NCI-H748 (cell line): ENCODE measurements at regions not wholly inside any gene's neighbourhood (a gene's known extent, or its start where the extent isn't known, plus 50 kb on each side); places are given as distances from the start of the nearest gene placed in this dataset.
A peak's percentile ranks its signal among the peaks of the same experiment; 100 is the strongest.

Source experiments
- DNase-seq: peaks from one replicate; lab custom pipeline; 2025; ENCODE audit not compliant: unreplicated experiment; lab: John Stamatoyannopoulos, UW

- peak; percentile 63 for DNase-seq
Observed at GRCh38 chr2:145303536-145303935, 783.6 kb upstream of the ZEB2 start.

- DNase-seq, result no peak
Observed at GRCh38 chr2:145302886-145303285, 783.0 kb upstream of the ZEB2 start.

- no peak for DNase-seq
Observed at GRCh38 chr2:145302451-145302850, 782.5 kb upstream of the ZEB2 start.

- no peak for DNase-seq
Observed at GRCh38 chr2:145299368-145299767, 779.4 kb upstream of the ZEB2 start.

- no peak for DNase-seq
Observed at GRCh38 chr2:145292166-145292565, 772.2 kb upstream of the ZEB2 start.

- no peak for DNase-seq
Observed at GRCh38 chr2:145290986-145291385, 771.1 kb upstream of the ZEB2 start.

GRCh38 chr2:145289946-145290345 lies 770.0 kb upstream of the ZEB2 start:
- no peak for DNase-seq

GRCh38 chr2:145288650-145289496 lies 769.0 kb upstream of the ZEB2 start:
- DNase-seq, result no peak

GRCh38 chr2:145287736-145288135 lies 767.8 kb upstream of the ZEB2 start:
- DNase-seq, result no peak

GRCh38 chr2:145286716-145287275 lies 766.9 kb upstream of the ZEB2 start:
- no peak for DNase-seq

- no peak for DNase-seq
Observed at GRCh38 chr2:145284551-145284950, 764.6 kb upstream of the ZEB2 start.

GRCh38 chr2:145283131-145283530 lies 763.2 kb upstream of the ZEB2 start:
- no peak for DNase-seq

GRCh38 chr2:145277922-145278321 lies 758.0 kb upstream of the ZEB2 start:
- DNase-seq, result no peak

GRCh38 chr2:145273840-145274239 lies 753.9 kb upstream of the ZEB2 start:
- no peak for DNase-seq

GRCh38 chr2:145268931-145269330 lies 749.0 kb upstream of the ZEB2 start:
- no peak for DNase-seq

- DNase-seq, result no peak
Observed at GRCh38 chr2:145267451-145267850, 747.5 kb upstream of the ZEB2 start.

- no peak for DNase-seq
Observed at GRCh38 chr2:145265244-145265643, 745.3 kb upstream of the ZEB2 start.

- DNase-seq, result no peak
Observed at GRCh38 chr2:145260674-145261073, 740.8 kb upstream of the ZEB2 start.

GRCh38 chr2:145260081-145260480 lies 740.2 kb upstream of the ZEB2 start:
- peak; percentile 37 for DNase-seq

- DNase-seq, result no peak
Observed at GRCh38 chr2:145258903-145259579, 739.1 kb upstream of the ZEB2 start.

GRCh38 chr2:145257931-145258330 lies 738.0 kb upstream of the ZEB2 start:
- no peak for DNase-seq

GRCh38 chr2:145256551-145256950 lies 736.6 kb upstream of the ZEB2 start:
- DNase-seq, result no peak
